Loucy (cell line): ENCODE measurements at regions not wholly inside any gene's neighbourhood (a gene's known extent, or its start where the extent isn't known, plus 50 kb on each side); places are given as distances from the start of the nearest gene placed in this dataset.
"Not testable (repeated sequence)": the region's sequence is repeated elsewhere in the genome, so short reads cannot be mapped to it uniquely, and the experiment has no call there.

ENCODE experiments used
- H2AFZ ChIP-seq: fragments of 200-600 bp; sonication (generic); 2 replicates; pipeline ENCODE4 v1.6.0; 2016; ENCODE audit warnings: antibody characterized with exemption, mild to moderate bottlenecking, low read length, moderate library complexity
- H3F3A ChIP-seq: fragments of 200-600 bp; 2 replicates; pipeline ENCODE4 v1.6.0; 2016; ENCODE audit warnings: antibody characterized with exemption, low read depth, mild to moderate bottlenecking
- H3K27me3 ChIP-seq: fragments of 200-600 bp; sonication (generic); 2 replicates; pipeline ENCODE4 v1.6.1; 2014; ENCODE audit warnings: low read length, mild to moderate bottlenecking; ENCODE audit not compliant: insufficient read depth, poor library complexity, severe bottlenecking
- H3K36me3 ChIP-seq: fragments of 200-600 bp; sonication (generic); 2 replicates; pipeline ENCODE4 v1.6.1; 2016; ENCODE audit warnings: low read length; ENCODE audit not compliant: insufficient read depth
- H3K4me1 ChIP-seq: fragments of 200-600 bp; sonication (generic); 2 replicates; pipeline ENCODE4 v1.5.1; 2014; ENCODE audit warnings: low read length, mild to moderate bottlenecking; ENCODE audit not compliant: insufficient read depth, poor library complexity, severe bottlenecking
- H3K4me2 ChIP-seq: fragments of 200-600 bp; sonication (generic); 2 replicates; pipeline ENCODE4 v1.6.0; 2014; ENCODE audit warnings: antibody characterized with exemption, low read length, low read depth, mild to moderate bottlenecking; ENCODE audit not compliant: poor library complexity, severe bottlenecking
- H3K4me3 ChIP-seq: fragments of 200-600 bp; sonication (generic); 2 replicates; pipeline ENCODE4 v1.5.1; 2014; ENCODE audit warnings: low read length, mild to moderate bottlenecking, mixed read lengths; ENCODE audit not compliant: poor library complexity, severe bottlenecking
- H3K79me2 ChIP-seq: fragments of 200-600 bp; sonication (generic); 2 replicates; pipeline ENCODE4 v1.6.1; 2014; ENCODE audit warnings: low read length; ENCODE audit not compliant: insufficient read depth
- H3K9ac ChIP-seq: fragments of 200-600 bp; sonication (generic); 2 replicates; pipeline ENCODE4 v1.6.0; 2014; ENCODE audit warnings: mild to moderate bottlenecking, low read depth, low read length, moderate library complexity; ENCODE audit not compliant: poor library complexity, severe bottlenecking
- H3K9me2 ChIP-seq: fragments of 200-600 bp; sonication (generic); replicated peaks from 2 replicates; pipeline ENCODE4 v1.6.1; 2016; ENCODE audit warnings: low read depth, low read length, mixed read lengths
- H3K9me3 ChIP-seq: fragments of 200-600 bp; sonication (generic); 2 replicates; pipeline ENCODE4 v1.6.1; 2014; ENCODE audit warnings: mild to moderate bottlenecking, antibody characterized with exemption, low read length, low read depth; ENCODE audit not compliant: insufficient read depth
- H4K20me1 ChIP-seq: fragments of 200-600 bp; sonication (generic); 2 replicates; pipeline ENCODE4 v1.6.0; 2014; ENCODE audit warnings: antibody characterized with exemption, low read length, mild to moderate bottlenecking; ENCODE audit not compliant: insufficient read depth, poor library complexity, severe bottlenecking
- EZH2phosphoT487 ChIP-seq: fragments of 200-600 bp; IDR thresholded peaks from 2 replicates; pipeline ENCODE4 v1.6.1; 2018; ENCODE audit warnings: antibody characterized with exemption, mild to moderate bottlenecking, moderate library complexity, borderline replicate concordance
- TF ChIP-seq, protein P1 (sequence below): fragments of 200-600 bp; sonication (generic); conservative IDR thresholded peaks from 2 replicates; pipeline ENCODE4 v1.5.1; 2014; ENCODE audit warnings: mild to moderate bottlenecking, antibody characterized with exemption, low read length

GRCh38 chr14:29016050-29016900 lies 249.7 kb downstream of the FOXG1 start:
- no peak overlapping the region for H3K4me2 ChIP-seq
- no peaks in the 10 kb centered on the region for H3F3A ChIP-seq
- no peaks in the 10 kb centered on the region for H3K27me3 ChIP-seq
- no peak for TF ChIP-seq EZH2phosphoT487
- TF ChIP-seq, protein P1, sequence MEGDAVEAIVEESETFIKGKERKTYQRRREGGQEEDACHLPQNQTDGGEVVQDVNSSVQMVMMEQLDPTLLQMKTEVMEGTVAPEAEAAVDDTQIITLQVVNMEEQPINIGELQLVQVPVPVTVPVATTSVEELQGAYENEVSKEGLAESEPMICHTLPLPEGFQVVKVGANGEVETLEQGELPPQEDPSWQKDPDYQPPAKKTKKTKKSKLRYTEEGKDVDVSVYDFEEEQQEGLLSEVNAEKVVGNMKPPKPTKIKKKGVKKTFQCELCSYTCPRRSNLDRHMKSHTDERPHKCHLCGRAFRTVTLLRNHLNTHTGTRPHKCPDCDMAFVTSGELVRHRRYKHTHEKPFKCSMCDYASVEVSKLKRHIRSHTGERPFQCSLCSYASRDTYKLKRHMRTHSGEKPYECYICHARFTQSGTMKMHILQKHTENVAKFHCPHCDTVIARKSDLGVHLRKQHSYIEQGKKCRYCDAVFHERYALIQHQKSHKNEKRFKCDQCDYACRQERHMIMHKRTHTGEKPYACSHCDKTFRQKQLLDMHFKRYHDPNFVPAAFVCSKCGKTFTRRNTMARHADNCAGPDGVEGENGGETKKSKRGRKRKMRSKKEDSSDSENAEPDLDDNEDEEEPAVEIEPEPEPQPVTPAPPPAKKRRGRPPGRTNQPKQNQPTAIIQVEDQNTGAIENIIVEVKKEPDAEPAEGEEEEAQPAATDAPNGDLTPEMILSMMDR = peak; percentile 83
- no peaks in the 10 kb centered on the region for H3K9me3 ChIP-seq
- H3K9ac ChIP-seq = no peak overlapping the region
- no peaks in the 10 kb centered on the region for H4K20me1 ChIP-seq
- H3K79me2 ChIP-seq = no peaks in the 10 kb centered on the region
- H3K9me2 ChIP-seq = no peaks in the 10 kb centered on the region
- H3K4me3 ChIP-seq = no peak overlapping the region
- no peak overlapping the region for H2AFZ ChIP-seq
- no peaks in the 10 kb centered on the region for H3K4me1 ChIP-seq
- no peaks in the 10 kb centered on the region for H3K36me3 ChIP-seq

DNA sequence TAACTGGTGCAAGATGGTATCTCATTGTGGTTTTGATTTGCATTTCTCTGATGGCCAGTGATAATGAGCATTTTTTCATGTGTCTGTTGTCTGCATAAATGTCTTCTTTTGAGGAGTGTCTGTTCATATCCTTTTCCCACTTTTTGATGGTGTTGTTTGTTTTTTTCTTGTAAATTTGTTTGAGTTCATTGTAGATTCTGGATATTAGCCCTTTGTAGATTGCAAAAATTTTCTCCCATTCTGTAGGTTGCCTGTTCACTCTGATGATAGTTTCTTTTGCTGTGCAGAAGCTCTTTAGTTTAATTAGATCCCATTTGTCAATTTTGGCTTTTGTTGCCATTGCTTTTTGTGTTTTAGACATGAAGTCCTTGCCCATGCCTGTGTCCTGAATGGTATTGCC lies 256.9 kb downstream of the FOXG1 start:
- not testable (repeated sequence) for H3K4me1 ChIP-seq, H3K9me2 ChIP-seq, H3K4me2 ChIP-seq, H3K4me3 ChIP-seq, H3K9me3 ChIP-seq, H3K36me3 ChIP-seq, H4K20me1 ChIP-seq, H2AFZ ChIP-seq, H3K79me2 ChIP-seq, H3F3A ChIP-seq, H3K9ac ChIP-seq, H3K27me3 ChIP-seq

DNA sequence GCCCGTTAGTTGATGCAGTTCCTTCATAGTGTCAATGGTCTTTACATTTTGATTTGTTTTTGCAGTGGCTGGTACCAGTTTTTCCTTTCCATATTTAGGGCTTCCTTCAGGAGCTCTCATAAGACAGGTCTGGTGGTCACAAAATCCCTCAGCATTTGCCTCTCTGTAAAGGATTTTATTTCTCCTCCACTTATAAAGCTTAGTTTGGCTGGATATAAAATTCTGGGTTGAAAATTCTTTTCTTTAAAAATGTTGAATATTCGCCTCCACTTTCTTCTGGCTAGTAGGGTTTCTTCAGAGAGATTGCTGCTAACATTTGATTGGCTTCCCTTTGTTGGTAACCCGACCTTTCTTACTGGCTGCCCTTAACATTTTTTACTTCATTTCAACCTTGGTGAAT lies 260.9 kb downstream of the FOXG1 start:
- H3F3A ChIP-seq, H3K4me1 ChIP-seq, H3K36me3 ChIP-seq, H2AFZ ChIP-seq, H3K9me3 ChIP-seq, H3K79me2 ChIP-seq, H3K9ac ChIP-seq, H3K4me2 ChIP-seq, H4K20me1 ChIP-seq, H3K27me3 ChIP-seq, H3K4me3 ChIP-seq, H3K9me2 ChIP-seq: not testable (repeated sequence)

- not testable (repeated sequence) for H3F3A ChIP-seq
Measured at GRCh38 chr14:29027941-29028705, 261.5 kb downstream of the FOXG1 start.

More at GRCh38 chr14:29027941-29028705, 261.5 kb downstream of the FOXG1 start:
- not testable (repeated sequence) for H3K4me1 ChIP-seq, H2AFZ ChIP-seq, H3K79me2 ChIP-seq, H3K36me3 ChIP-seq, H3K4me2 ChIP-seq, H3K9me3 ChIP-seq, H4K20me1 ChIP-seq, H3K4me3 ChIP-seq, H3K27me3 ChIP-seq, H3K9me2 ChIP-seq, H3K9ac ChIP-seq
